ENCODE measurements at regions not wholly inside any gene's neighbourhood (a gene's known extent, or its start where the extent isn't known, plus 50 kb on each side); places are given as distances from the start of the nearest gene placed in this dataset.

DNA sequence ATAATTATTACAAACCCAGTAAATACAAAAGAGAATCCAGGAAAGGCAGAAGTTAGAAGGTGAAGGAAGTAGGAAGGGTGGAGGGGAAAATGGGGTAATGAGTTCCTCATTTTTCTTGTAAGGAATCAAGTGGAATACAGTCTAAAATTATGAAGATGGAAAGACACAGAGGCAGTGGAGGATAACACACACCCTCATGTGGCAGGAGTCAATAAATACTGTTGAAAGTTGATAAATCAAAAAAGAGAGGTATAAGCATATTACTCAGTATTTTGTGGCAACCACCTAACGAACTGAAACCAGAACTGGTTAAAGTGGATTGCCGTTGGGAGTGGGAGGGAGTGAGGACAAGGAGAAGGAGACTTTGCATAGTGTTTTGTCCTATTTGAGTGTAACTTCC, 78.6 kb upstream of the SLC44A3 start:
- Mint-ChIP-seq H3K27ac (no peak overlapping the region), H3K27me3 (ENCODE audit: low read depth) (peaks cover 16% of the 10 kb centered on the region), H3K4me3 (no peak overlapping the region), H3K9me3 (no peaks in the 10 kb centered on the region), H3K4me1 (ENCODE audit: low read depth) (peaks cover 11% of the 10 kb centered on the region), H3K36me3 (ENCODE audit: low read depth) (no peaks in the 10 kb centered on the region)

- Mint-ChIP-seq H3K9me3 (no peaks in the 10 kb centered on the region), H3K4me1 (ENCODE audit: low read depth) (peaks cover 17% of the 10 kb centered on the region), H3K4me3 (no peak overlapping the region), H3K27me3 (ENCODE audit: low read depth) (peaks cover 16% of the 10 kb centered on the region), H3K36me3 (ENCODE audit: low read depth) (no peaks in the 10 kb centered on the region), H3K27ac (no peak overlapping the region)
Measured at GRCh38 chr1:94739521-94740061, 80.6 kb upstream of the SLC44A3 start.

DNA sequence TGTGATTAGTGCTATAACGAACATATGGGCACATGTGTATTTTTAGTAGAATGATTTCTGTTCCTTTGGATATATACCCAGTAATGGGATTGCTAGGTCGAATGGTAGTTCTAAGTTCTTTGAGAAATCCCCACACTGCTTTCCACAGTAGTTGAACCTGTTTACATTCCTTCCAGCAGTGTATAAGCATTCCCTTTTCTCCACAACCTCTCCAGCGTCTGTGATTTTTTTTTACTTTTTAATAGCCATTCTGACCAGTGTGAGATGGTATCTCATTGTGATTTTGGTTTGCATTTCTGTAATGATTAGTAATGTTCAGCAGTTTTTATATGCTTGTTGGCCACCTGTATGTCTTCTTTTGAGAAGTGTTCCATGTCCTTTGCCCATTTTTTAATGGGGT, 81.8 kb upstream of the SLC44A3 start:
- H3K4me3 Mint-ChIP-seq: no peak overlapping the region
- no peaks in the 10 kb centered on the region for H3K36me3 Mint-ChIP-seq (ENCODE audit: low read depth)
- H3K27me3 Mint-ChIP-seq (ENCODE audit: low read depth): peaks cover 19% of the 10 kb centered on the region
- no peak overlapping the region for H3K27ac Mint-ChIP-seq
- peaks cover 17% of the 10 kb centered on the region for H3K4me1 Mint-ChIP-seq (ENCODE audit: low read depth)
- no peaks in the 10 kb centered on the region for H3K9me3 Mint-ChIP-seq

DNA sequence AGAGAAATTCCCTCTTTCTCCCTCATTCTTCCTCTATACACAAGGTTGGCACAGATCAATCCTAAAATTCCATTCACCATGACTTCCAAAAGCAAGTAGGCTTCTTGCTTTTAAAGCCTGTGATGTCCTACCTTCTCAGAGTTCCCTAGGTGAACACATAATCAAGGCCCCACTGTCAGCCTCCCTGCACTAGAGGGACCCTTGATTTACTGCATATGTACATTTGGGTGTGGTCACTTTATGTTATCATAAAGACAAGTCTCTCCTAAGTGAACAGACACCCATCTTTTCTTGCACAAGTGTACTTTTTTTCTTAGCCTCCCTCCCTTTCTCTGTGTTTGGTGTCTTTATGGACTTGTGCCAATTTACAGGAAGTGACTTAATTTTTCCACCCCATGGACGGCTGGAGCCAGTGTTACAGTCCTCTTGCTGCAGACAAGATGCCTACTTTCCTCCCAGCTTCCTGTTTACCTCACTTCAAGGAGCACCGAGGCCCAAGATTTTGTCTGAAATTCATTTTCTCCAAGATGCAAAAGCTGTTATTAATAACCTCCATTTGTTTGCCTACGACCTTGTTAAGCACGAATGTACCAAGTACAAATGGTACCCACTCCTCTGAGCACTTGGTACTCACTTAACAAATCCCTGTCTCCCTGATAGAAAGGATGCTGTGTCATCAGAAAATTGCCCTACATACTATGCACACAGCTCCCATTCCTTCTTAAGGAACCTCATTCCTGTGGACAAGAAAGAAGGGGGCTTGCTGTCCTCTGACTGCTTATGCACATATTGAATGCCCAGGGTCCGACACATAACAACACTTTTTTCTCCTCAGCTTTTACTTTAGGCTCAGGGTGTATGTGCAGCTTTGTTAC, 82.8 kb upstream of the SLC44A3 start:
- Mint-ChIP-seq H3K9me3 (no peaks in the 10 kb centered on the region), H3K27ac (peak overlapping the region; percentile 10), H3K27me3 (ENCODE audit: low read depth) (peaks cover 23% of the 10 kb centered on the region), H3K4me1 (ENCODE audit: low read depth) (peaks cover 17% of the 10 kb centered on the region), H3K36me3 (ENCODE audit: low read depth) (no peaks in the 10 kb centered on the region), H3K4me3 (no peak overlapping the region)

DNA sequence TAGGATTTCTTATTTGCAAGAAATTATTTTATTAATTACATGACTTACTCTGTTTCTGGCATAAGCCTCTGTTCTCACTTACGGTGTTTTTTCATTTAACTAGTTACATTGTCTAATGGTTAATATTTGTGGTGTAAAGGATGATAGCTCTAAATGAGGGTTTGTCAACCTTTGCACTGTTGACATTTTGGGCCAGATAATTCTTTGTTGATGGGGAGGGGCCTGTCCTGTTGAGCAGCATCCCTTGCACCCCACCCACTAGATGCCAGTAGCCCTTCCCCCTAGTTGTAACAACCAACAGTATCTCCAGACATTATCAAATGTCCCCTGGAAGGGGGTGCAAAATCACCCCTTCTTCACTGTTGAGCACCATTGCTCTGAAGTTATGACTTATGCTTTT, 83.6 kb upstream of the SLC44A3 start:
- Mint-ChIP-seq H3K4me1 (ENCODE audit: low read depth) (peaks cover 17% of the 10 kb centered on the region), H3K27ac (no peak overlapping the region), H3K9me3 (no peaks in the 10 kb centered on the region), H3K27me3 (ENCODE audit: low read depth) (peaks cover 23% of the 10 kb centered on the region), H3K4me3 (no peak overlapping the region), H3K36me3 (ENCODE audit: low read depth) (no peaks in the 10 kb centered on the region)

DNA sequence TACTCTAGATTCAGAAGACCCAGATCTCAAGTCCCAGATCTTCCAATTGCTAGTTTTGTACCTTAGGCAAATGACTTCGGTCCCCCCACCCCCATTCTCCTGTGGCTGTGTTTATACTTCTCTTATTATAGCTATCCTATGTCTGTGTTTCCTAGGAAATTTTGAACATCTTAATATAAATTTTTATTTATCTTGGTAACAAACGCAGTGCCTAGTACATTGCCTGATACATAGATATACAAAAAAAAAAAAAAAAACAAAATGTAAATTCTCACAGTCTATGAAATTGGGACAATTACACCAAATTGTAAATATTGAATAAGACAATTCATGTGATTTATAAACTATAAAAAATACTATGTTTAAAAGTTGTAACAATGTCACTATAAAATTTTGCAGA, 84.1 kb upstream of the SLC44A3 start:
- peaks cover 23% of the 10 kb centered on the region for H3K27me3 Mint-ChIP-seq (ENCODE audit: low read depth)
- H3K4me1 Mint-ChIP-seq (ENCODE audit: low read depth): peaks cover 15% of the 10 kb centered on the region

GRCh38 chr1:94734963-94735901, 84.9 kb upstream of the SLC44A3 start:
- Mint-ChIP-seq H3K36me3 (ENCODE audit: low read depth) (no peaks in the 10 kb centered on the region), H3K9me3 (no peaks in the 10 kb centered on the region), H3K4me3 (no peak overlapping the region), H3K4me1 (ENCODE audit: low read depth) (peaks cover 15% of the 10 kb centered on the region), H3K27me3 (ENCODE audit: low read depth) (peaks cover 21% of the 10 kb centered on the region), H3K27ac (no peak overlapping the region)

More for the DNA sequence above, 84.1 kb upstream of the SLC44A3 start:
- Mint-ChIP-seq H3K9me3 (no peaks in the 10 kb centered on the region), H3K27ac (no peak overlapping the region), H3K4me3 (no peak overlapping the region), H3K36me3 (ENCODE audit: low read depth) (no peaks in the 10 kb centered on the region)

DNA sequence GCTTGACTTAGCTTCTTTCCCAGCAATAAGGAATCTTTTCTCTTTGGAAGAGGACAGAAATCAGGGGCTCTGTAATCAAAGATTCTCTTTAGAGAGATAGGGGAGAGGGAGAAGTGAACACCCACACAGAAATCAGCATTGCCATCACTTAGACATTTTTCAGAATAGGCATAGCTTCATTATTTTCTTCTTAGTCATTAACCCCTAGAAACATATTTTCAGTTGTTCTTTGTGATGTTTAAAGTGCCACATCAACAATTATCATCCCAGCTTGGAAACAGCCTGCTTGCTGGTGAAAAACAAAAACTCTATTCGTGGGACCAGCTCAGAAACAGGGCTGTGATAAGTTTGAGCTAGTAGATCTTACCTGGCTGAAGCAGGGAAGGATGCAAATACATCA, 88.3 kb upstream of the SLC44A3 start:
- peaks cover 14% of the 10 kb centered on the region for H3K27me3 Mint-ChIP-seq (ENCODE audit: low read depth)

DNA sequence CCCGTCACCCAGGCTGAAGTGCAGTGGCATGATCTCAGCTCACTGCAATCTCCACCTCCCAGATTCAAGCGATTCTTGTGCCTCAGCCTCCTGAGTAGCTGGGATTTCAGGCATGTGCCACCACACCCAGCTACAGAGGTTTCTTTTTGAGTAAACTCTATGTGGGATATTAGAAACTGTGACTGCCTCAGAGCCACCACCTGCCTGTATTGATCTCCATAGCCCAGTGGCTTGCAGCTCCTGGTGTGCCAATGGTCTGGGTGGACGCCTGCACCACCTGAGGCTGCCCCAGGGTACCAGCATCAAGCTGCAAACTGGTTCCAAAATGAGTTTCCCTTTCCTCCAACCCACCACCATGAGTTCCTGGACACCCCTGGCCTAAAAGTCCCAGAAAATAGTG, 89.7 kb upstream of the SLC44A3 start:
- Mint-ChIP-seq H3K9me3 (no peaks in the 10 kb centered on the region), H3K4me1 (ENCODE audit: low read depth) (peaks cover 3% of the 10 kb centered on the region), H3K27ac (no peak overlapping the region), H3K36me3 (ENCODE audit: low read depth) (no peaks in the 10 kb centered on the region), H3K27me3 (ENCODE audit: low read depth) (peaks cover 17% of the 10 kb centered on the region), H3K4me3 (no peak overlapping the region)

More for the DNA sequence above, 88.3 kb upstream of the SLC44A3 start:
- H3K4me3 Mint-ChIP-seq: no peak overlapping the region
- no peaks in the 10 kb centered on the region for H3K9me3 Mint-ChIP-seq
- H3K36me3 Mint-ChIP-seq (ENCODE audit: low read depth): no peaks in the 10 kb centered on the region
- peaks cover 9% of the 10 kb centered on the region for H3K4me1 Mint-ChIP-seq (ENCODE audit: low read depth)
- no peak overlapping the region for H3K27ac Mint-ChIP-seq

DNA sequence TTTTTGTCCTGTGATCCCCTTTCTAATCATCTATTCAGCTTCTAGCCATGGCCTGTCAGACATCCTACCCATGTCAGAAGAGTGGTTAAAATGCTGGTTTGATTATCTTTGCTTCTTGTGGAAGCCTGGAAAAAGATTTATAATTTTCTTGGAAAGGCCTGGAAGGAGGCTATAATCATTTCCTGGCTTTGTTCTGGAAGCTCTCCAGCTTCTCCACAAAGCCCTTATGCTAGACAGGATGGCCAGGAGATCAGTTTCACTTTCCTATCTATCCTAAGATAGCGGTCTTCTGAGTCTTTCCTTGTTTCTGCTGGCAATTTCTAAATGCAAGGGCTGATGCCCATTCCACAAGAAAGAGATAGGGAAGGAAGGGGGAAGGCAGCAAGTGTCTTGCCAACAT, 90.9 kb upstream of the SLC44A3 start:
- Mint-ChIP-seq H3K9me3 (no peaks in the 10 kb centered on the region), H3K27me3 (ENCODE audit: low read depth) (peaks cover 17% of the 10 kb centered on the region), H3K4me3 (no peak overlapping the region), H3K27ac (no peak overlapping the region), H3K4me1 (ENCODE audit: low read depth) (peaks cover 3% of the 10 kb centered on the region), H3K36me3 (ENCODE audit: low read depth) (no peaks in the 10 kb centered on the region)

DNA sequence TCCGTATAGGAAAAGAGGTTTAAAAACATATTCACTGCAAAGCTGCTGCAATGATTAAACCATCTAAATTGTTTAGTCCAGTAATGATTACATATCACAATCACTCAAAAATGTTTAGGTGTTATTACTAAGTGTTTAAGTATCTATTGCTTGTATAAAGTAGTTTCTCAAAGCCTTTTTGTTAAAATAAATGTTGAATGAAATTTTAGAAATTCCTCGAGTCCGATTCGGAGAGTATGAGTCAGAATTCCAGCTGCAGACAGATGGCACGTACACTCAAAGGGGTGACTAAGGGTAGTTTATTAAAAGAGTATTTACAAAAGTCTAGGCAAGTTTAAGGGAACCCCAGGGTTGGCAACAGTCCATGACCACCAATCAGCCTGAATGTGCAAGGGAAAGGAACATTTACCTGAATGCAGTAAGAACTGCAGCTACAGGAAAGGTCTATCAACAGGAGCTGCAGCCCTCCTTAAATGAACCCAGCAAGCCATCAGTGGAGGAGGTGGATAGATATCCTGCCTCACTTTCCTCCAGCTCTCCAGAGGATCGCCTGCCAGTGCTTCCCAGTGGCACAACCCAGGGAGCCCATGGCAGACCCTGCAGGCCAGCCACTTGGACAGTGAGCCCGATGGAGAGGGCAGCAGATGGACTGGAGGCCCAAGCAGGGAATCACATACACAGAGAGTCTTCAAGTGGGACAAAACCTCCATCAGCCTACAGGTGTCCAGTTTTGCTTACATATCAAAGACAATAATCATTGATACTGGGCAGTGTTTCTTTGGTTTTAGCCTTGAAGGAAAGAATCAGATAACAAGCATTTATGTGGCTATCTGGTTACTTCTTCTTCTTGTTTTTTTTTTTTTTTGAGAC, 92.1 kb upstream of the SLC44A3 start:
- Mint-ChIP-seq H3K4me1 (ENCODE audit: low read depth) (peaks cover 3% of the 10 kb centered on the region), H3K27ac (no peak overlapping the region), H3K27me3 (ENCODE audit: low read depth) (peaks cover 11% of the 10 kb centered on the region), H3K4me3 (no peak overlapping the region), H3K9me3 (no peaks in the 10 kb centered on the region), H3K36me3 (ENCODE audit: low read depth) (no peaks in the 10 kb centered on the region)

GRCh38 chr1:94726981-94727685, 93.0 kb upstream of the SLC44A3 start:
- Mint-ChIP-seq H3K36me3 (ENCODE audit: low read depth) (no peaks in the 10 kb centered on the region), H3K27ac (no peak overlapping the region), H3K4me3 (no peak overlapping the region), H3K27me3 (ENCODE audit: low read depth) (peaks cover 13% of the 10 kb centered on the region), H3K9me3 (no peaks in the 10 kb centered on the region), H3K4me1 (ENCODE audit: low read depth) (peaks cover 5% of the 10 kb centered on the region)

GRCh38 chr1:94725566-94725965, 94.6 kb upstream of the SLC44A3 start:
- H3K27me3 Mint-ChIP-seq (ENCODE audit: low read depth): peaks cover 13% of the 10 kb centered on the region
- peaks cover 17% of the 10 kb centered on the region for H3K4me1 Mint-ChIP-seq (ENCODE audit: low read depth)
- no peaks in the 10 kb centered on the region for H3K9me3 Mint-ChIP-seq
- H3K36me3 Mint-ChIP-seq (ENCODE audit: low read depth): no peaks in the 10 kb centered on the region
- no peak overlapping the region for H3K27ac Mint-ChIP-seq
- no peak overlapping the region for H3K4me3 Mint-ChIP-seq

Data from T-helper 1 cell treated with Interleukin-12 subunit alpha and Interleukin-12 subunit beta and Interleukin-4 antibody, amounts not matched to agents 30 μg/mL and 1 μg/mL, for 36 hours (primary cell).